ENCODE measurements at regions not wholly inside any gene's neighbourhood (a gene's known extent, or its start where the extent isn't known, plus 50 kb on each side); places are given as distances from the start of the nearest gene placed in this dataset.

GRCh38 chr12:91533366-91533765 lies 350.7 kb upstream of the DCN start:
- no peak for DNase-seq (ENCODE audit: low spot score)

- DNase-seq (ENCODE audit: low spot score), result no peak
Measured at GRCh38 chr12:91529829-91530228, 347.2 kb upstream of the DCN start.

DNA sequence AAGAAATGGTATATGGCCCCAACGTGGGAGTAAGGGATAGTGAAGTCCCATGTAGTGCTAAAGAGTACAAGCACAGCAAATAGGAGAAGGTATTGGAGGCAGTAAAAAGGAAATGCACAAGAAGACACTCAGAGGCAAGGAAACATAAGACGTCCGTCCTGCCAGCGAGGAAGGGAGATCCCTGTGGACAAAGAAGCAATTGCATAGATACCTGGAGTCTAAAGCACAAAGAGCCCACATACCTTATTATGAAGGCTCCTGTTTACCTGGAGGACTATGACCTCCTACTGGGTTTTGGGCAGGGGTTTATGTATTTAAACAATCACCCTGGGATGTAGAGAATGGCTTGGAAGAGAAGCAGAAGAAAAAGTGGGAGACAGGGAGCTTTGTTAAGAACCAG lies 341.2 kb upstream of the DCN start:
- DNase-seq (ENCODE audit: low spot score), result no peak

GRCh38 chr12:91516695-91517047 lies 334.1 kb upstream of the DCN start:
- no peak for DNase-seq (ENCODE audit: low spot score)

GRCh38 chr12:91515944-91516694 lies 333.5 kb upstream of the DCN start:
- no peak for DNase-seq (ENCODE audit: low spot score)

- no peak for DNase-seq (ENCODE audit: low spot score)
Measured at GRCh38 chr12:91513313-91513712, 330.7 kb upstream of the DCN start.

DNA sequence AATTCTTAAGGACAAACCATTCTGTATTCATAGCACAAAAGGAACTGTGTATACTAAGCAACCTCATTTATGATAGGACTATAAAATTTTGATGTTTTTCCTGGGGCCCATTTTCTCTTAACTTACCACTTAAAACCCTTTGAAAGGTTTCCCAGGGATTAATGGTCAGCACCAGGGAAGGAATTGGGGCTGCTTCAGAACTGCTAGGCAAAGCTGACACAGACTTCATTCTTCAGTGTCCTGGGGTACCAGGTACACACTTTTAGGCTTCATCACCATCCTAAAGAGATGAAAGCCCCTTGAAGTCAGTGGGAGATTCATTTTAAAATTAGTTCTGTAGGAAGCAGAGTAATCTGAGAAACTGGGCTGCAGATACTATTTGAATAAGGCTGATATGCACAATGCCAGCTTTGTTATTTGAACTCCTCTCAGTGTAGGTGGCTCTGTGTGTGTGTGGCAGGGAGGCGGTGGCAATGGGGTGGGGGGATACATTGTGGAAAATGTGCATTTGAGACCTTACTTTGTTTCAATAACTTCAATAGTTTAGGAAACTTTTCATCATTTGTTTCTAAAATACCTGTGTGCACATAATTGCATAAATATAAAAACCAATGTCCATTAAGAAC lies 329.3 kb upstream of the DCN start:
- no peak for DNase-seq (ENCODE audit: low spot score)

DNA sequence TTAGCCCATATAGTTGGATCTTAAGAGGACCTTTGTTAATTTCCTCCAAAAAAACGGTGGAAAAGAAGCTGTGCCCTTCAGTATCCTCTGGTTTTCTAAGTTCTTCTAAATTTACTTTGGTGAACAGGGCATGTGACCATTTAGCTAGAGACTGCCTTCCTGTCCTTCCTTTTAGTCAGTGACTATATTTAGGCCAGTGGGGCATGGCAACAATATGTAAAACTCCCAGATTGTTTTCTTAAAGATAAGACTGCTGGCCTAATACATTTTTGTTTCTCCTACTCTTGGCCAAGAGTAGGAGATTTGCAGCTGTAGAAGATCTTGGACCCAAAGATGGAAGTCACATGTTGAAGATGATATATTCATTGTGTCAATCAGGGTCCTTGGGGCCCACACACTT lies 325.1 kb upstream of the DCN start:
- DNase-seq (ENCODE audit: low spot score), result no peak

- no peak for DNase-seq (ENCODE audit: low spot score)
Measured at GRCh38 chr12:91506452-91506851, 323.8 kb upstream of the DCN start.

- no peak for DNase-seq (ENCODE audit: low spot score)
Measured at GRCh38 chr12:91505006-91505405, 322.4 kb upstream of the DCN start.

GRCh38 chr12:91502208-91502607 lies 319.6 kb upstream of the DCN start:
- DNase-seq (ENCODE audit: low spot score), result no peak

DNA sequence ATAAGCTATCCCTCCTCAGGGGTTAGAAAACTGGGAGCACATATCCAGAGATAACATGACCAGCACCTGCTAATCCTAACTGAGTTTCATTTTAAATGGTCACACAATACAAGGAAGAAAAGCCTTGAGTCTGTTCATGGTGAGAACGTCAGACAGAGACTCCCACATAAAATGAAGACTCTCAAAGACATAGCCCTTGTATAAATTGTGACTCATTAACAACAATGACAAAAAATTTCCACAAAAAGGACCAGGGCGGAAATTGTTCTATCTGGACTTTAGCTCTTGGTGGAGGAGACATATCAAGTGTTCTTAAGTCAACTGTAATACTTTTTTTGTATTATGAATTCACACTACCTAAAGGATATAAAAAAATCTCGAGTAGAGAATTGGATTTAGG lies 313.7 kb upstream of the DCN start:
- DNase-seq (ENCODE audit: low spot score), result no peak

DNA sequence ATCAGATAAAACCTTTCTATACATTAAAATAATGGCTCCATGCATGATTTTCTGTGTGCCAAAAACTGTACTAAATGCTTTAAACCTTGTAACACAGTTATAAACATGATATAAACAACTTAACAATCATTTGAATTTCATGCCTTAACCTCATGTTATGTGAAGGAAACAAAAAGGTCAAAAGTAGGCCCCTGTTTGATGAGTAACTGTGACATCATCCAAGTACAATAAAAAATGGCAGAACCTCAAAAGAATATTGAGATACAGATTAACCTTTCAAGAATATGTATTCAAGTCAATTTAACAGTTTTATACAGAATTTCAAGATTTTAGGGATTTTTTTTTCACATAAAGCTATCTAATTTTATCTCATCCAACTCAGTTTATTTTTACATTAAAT lies 310.7 kb upstream of the DCN start:
- DNase-seq (ENCODE audit: low spot score), result no peak

GRCh38 chr12:91492648-91493047 lies 310.0 kb upstream of the DCN start:
- DNase-seq (ENCODE audit: low spot score), result no peak

- DNase-seq (ENCODE audit: low spot score), result no peak
Measured at GRCh38 chr12:91490667-91491311, 308.2 kb upstream of the DCN start.

GRCh38 chr12:91483471-91483985 lies 300.9 kb upstream of the DCN start:
- no peak for DNase-seq (ENCODE audit: low spot score)

DNA sequence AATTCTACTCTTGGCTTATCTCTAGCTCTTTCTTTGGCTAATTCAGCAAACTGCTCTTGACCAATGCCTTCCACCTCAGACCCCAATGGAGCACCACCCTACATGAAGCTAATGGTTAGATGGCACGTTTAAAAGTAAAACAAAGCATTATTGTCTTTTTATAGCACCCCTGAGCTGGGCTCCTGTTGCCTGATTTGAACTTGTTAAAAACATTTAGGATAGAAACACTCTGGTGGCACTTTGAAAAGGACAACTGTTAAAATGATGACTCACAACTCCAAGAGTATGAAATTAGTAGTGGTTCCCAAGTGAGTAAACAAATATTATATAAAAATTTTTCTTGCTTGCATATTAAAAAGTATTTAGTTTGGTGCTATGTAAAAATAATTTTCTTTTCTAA lies 299.6 kb upstream of the DCN start:
- DNase-seq (ENCODE audit: low spot score), result no peak

DNA sequence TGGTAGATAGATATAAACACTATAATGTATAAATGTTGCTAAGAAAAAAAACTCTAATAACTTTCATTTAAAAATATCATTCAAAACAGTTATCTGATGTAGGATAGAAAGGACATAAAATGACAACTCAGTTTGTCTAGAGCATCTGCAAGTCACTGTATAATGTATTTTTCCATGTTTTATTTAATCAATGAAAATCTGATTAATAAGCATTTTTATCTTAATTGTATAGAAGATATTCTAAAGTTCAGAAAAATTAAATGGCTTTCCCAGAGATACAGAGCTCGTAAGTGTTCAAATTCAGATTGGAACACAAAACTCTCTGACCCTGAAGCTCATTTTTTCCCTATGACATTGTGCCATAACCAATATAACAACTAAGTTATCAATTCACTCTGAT lies 295.9 kb upstream of the DCN start:
- DNase-seq (ENCODE audit: low spot score), result no peak

DNA sequence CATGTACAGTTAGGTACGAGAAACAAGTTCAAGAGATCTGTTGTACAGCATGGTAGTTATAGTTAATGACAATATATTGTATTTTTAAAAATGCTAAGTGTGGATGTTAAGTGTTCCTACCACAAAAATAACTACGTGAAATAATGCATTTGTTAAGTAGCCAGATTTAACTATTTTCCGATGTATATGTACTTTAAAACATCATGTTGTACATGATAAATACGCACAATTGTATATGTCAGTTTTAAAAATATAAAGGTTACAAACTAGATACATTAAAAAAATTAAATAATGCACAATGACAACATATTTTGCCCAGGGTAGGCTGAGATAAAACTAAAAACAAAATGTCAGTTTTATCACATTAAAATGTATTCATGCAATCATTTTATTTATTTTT lies 285.1 kb upstream of the DCN start:
- DNase-seq (ENCODE audit: low spot score), result no peak

GRCh38 chr12:91461061-91461460 lies 278.4 kb upstream of the DCN start:
- no peak for DNase-seq (ENCODE audit: low spot score)

DNA sequence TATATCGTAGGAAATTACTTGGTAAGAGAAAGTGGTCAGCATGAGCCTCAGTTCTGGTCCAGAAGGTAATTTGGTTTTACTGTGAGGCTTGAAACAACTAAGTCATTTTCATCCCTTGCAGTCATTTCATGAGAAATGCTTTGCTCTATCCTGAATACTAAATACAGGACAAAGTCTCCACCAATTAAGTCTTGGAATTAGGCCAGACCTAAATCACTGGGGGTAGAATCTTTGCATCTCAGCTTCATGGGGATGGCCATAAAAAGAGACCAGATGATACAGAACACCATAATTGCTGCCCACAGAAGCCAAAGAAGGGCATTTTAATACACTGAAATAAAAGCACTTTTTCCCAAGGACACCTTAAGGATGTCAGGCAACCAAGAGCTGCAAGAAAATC lies 277.9 kb upstream of the DCN start:
- no peak for DNase-seq (ENCODE audit: low spot score)

GRCh38 chr12:91455321-91455720 lies 272.7 kb upstream of the DCN start:
- DNase-seq (ENCODE audit: low spot score), result no peak

- DNase-seq (ENCODE audit: low spot score), result no peak
Measured at GRCh38 chr12:91454179-91454578, 271.6 kb upstream of the DCN start.

Measured in RKO (cell line).